CD4-positive, alpha-beta T cell treated with Interleukin-15 for 4 hours (primary cell): ENCODE measurements at regions not wholly inside any gene's neighbourhood (a gene's known extent, or its start where the extent isn't known, plus 50 kb on each side); places are given as distances from the start of the nearest gene placed in this dataset.
"Not testable (repeated sequence)": the region's sequence is repeated elsewhere in the genome, so short reads cannot be mapped to it uniquely, and the experiment has no call there.

Source experiments
- DNase-seq: peaks from one replicate; pipeline ENCODE4 v3.0.0-alpha.2; 2020; ENCODE audit warnings: low spot score

GRCh38 chr2:176922545-176922944, 290.0 kb upstream of the HNRNPA3 start:
- not testable (repeated sequence) for DNase-seq

GRCh38 chr2:176923205-176923604, 289.4 kb upstream of the HNRNPA3 start:
- no peak for DNase-seq

- no peak for DNase-seq
Observed at GRCh38 chr2:176924909-176925534, 287.6 kb upstream of the HNRNPA3 start.

GRCh38 chr2:176926453-176926852, 286.1 kb upstream of the HNRNPA3 start:
- no peak for DNase-seq

- not testable (repeated sequence) for DNase-seq
Observed at GRCh38 chr2:176929387-176929786, 283.2 kb upstream of the HNRNPA3 start.

GRCh38 chr2:176931588-176932563, 280.7 kb upstream of the HNRNPA3 start:
- peak; percentile 50 for DNase-seq

GRCh38 chr2:176934131-176934530, 278.5 kb upstream of the HNRNPA3 start:
- DNase-seq, result no peak

- no peak for DNase-seq
Observed at GRCh38 chr2:176934869-176935415, 277.7 kb upstream of the HNRNPA3 start.

GRCh38 chr2:176935543-176936102, 277.0 kb upstream of the HNRNPA3 start:
- DNase-seq, result no peak

- no peak for DNase-seq
Observed at GRCh38 chr2:176936410-176936809, 276.2 kb upstream of the HNRNPA3 start.

GRCh38 chr2:176944998-176945397, 267.6 kb upstream of the HNRNPA3 start:
- DNase-seq, result no peak

- no peak for DNase-seq
Observed at GRCh38 chr2:176947754-176948153, 264.8 kb upstream of the HNRNPA3 start.

GRCh38 chr2:176951218-176951617, 261.4 kb upstream of the HNRNPA3 start:
- DNase-seq, result not testable (repeated sequence)

GRCh38 chr2:176956791-176957190, 255.8 kb upstream of the HNRNPA3 start:
- DNase-seq, result no peak

GRCh38 chr2:176959614-176960013, 253.0 kb upstream of the HNRNPA3 start:
- no peak for DNase-seq

- no peak for DNase-seq
Observed at GRCh38 chr2:176960061-176960460, 252.5 kb upstream of the HNRNPA3 start.

GRCh38 chr2:176960736-176961520, 251.7 kb upstream of the HNRNPA3 start:
- no peak for DNase-seq

- DNase-seq, result no peak
Observed at GRCh38 chr2:176961775-176962619, 250.6 kb upstream of the HNRNPA3 start.

- no peak for DNase-seq
Observed at GRCh38 chr2:176963568-176964287, 248.9 kb upstream of the HNRNPA3 start.

GRCh38 chr2:176967911-176968450, 244.6 kb upstream of the HNRNPA3 start:
- DNase-seq, result no peak
